Endodermal cell (in vitro differentiated cells): ENCODE measurements at regions not wholly inside any gene's neighbourhood (a gene's known extent, or its start where the extent isn't known, plus 50 kb on each side); places are given as distances from the start of the nearest gene placed in this dataset.

Source experiments
- DNase-seq: peaks from one replicate; pipeline ENCODE4 v3.0.0-alpha.2; 2017
- H3K27ac ChIP-seq: 2 replicates; pipeline ENCODE4 v1.5.1; 2013; ENCODE audit warnings: mild to moderate bottlenecking, low read depth, low read length, moderate library complexity
- H3K27me3 ChIP-seq: 2 replicates; pipeline ENCODE4 v1.6.1; 2013; ENCODE audit warnings: mild to moderate bottlenecking, low read length, moderate library complexity; ENCODE audit not compliant: insufficient read depth, control insufficient read depth, poor library complexity, severe bottlenecking
- H3K36me3 ChIP-seq: 2 replicates; pipeline ENCODE4 v1.7.0; 2013; ENCODE audit warnings: mild to moderate bottlenecking, low read length, moderate library complexity; ENCODE audit not compliant: control insufficient read depth, insufficient read depth
- H3K4me1 ChIP-seq: one replicate; pipeline ENCODE4 v1.7.0; 2013; ENCODE audit warnings: low read length; ENCODE audit not compliant: control insufficient read depth, insufficient read depth
- H3K4me3 ChIP-seq: 2 replicates; pipeline ENCODE4 v1.5.1; 2013; ENCODE audit warnings: mild to moderate bottlenecking, low read length, moderate library complexity
- H3K9ac ChIP-seq: 2 replicates; pipeline ENCODE4 v1.6.1; 2013; ENCODE audit warnings: mild to moderate bottlenecking, low read length, moderate library complexity; ENCODE audit not compliant: poor library complexity, severe bottlenecking; ENCODE audit errors: extremely low read depth
- H3K9me3 ChIP-seq: 2 replicates; pipeline ENCODE4 v1.6.1; 2013; ENCODE audit warnings: mild to moderate bottlenecking, low read length, moderate library complexity; ENCODE audit not compliant: control insufficient read depth
- H3K27ac Mint-ChIP-seq: 2 replicates; pipeline ENCODE4 v1.8.0; 2020; ENCODE audit warnings: mixed read lengths
- H3K27me3 Mint-ChIP-seq: 2 replicates; pipeline ENCODE4 v1.8.0; 2021; ENCODE audit warnings: mild to moderate bottlenecking, mixed read lengths; ENCODE audit not compliant: insufficient read depth
- H3K36me3 Mint-ChIP-seq: 2 replicates; pipeline ENCODE4 v1.8.0; 2020; ENCODE audit warnings: low read depth, mixed read lengths
- H3K4me1 Mint-ChIP-seq: 2 replicates; pipeline ENCODE4 v1.8.0; 2020; ENCODE audit warnings: mixed read lengths
- H3K4me3 Mint-ChIP-seq: 2 replicates; pipeline ENCODE4 v1.8.0; 2020; ENCODE audit warnings: mild to moderate bottlenecking, moderate library complexity, mixed read lengths
- H3K9me3 Mint-ChIP-seq: 2 replicates; pipeline ENCODE4 v1.8.0; 2020; ENCODE audit warnings: mild to moderate bottlenecking, mixed read lengths
- CTCF ChIP-seq: fragments of 200-600 bp; sonication (generic); conservative IDR thresholded peaks from 2 replicates; pipeline ENCODE4 v1.5.0; 2021; ENCODE audit warnings: antibody characterized with exemption, mild to moderate bottlenecking
- WGBS, 2 experiments: methylation state at CpG; one replicate each; pipeline versions ENCODE4 v1.1.5 to v1.1.7; 2013; ENCODE audit warnings: missing lambda C conversion rate in 2 of 2, mixed read lengths in 1 of 2; ENCODE audit not compliant: insufficient coverage in 1 of 2, insufficient read length in 1 of 2; 5-methylcytosine and 5-hydroxymethylcytosine counted together

- TF ChIP-seq CTCF = no peak
- Histone ChIP-seq H3K9me3 (no peaks in the 10 kb centered on the region), H3K9ac (no peak overlapping the region), H3K27ac (no peak overlapping the region), H3K27me3 (no peaks in the 10 kb centered on the region), H3K4me1 (no peaks in the 10 kb centered on the region), H3K4me3 (no peak overlapping the region), H3K36me3 (no peaks in the 10 kb centered on the region)
- Mint-ChIP-seq H3K36me3 (no peaks in the 10 kb centered on the region), H3K4me3 (no peak overlapping the region), H3K4me1 (no peaks in the 10 kb centered on the region), H3K27ac (no peak overlapping the region), H3K9me3 (no peaks in the 10 kb centered on the region), H3K27me3 (peaks cover 3% of the 10 kb centered on the region)
- WGBS, 2 experiments = 97 to 99% methylated on average over 4 to 5 of the region's 5 CpGs
- DNase-seq = peak; percentile 15
Measured at GRCh38 chr11:130706572-130706971, 209.7 kb downstream of the SNX19 start.

DNA sequence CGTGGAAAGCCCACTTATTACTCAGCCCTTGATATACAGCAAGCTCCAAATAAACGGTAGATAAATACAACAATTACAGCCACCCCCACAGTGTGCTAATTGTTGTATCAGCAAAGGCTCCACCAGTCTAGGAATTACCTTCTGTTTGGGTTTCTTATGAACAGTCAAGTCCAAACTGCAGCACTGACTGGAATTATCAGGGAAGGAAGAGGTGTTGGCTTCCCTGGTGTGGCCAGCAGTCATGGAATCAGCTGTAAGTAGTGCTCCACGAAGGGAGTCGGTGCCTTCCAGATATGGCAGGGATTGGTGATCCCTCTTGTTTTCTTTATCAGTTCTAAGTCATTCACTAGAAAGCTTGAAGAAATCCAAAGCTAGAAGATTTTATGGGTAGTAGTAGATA lies 209.1 kb downstream of the SNX19 start:
- no peaks in the 10 kb centered on the region for H3K9me3 ChIP-seq
- H3K27ac Mint-ChIP-seq = no peak overlapping the region
- no peaks in the 10 kb centered on the region for H3K4me1 Mint-ChIP-seq
- H3K4me1 ChIP-seq = no peaks in the 10 kb centered on the region
- WGBS, 2 experiments = 93 to 94% methylated on average over 3 to 4 of the region's 4 CpGs
- DNase-seq = no peak
- no peaks in the 10 kb centered on the region for H3K27me3 ChIP-seq
- peaks cover 3% of the 10 kb centered on the region for H3K27me3 Mint-ChIP-seq
- H3K27ac ChIP-seq = no peak overlapping the region
- no peak overlapping the region for H3K4me3 Mint-ChIP-seq
- no peaks in the 10 kb centered on the region for H3K9me3 Mint-ChIP-seq
- no peak for TF ChIP-seq CTCF
- no peak overlapping the region for H3K4me3 ChIP-seq
- no peaks in the 10 kb centered on the region for H3K36me3 ChIP-seq
- H3K36me3 Mint-ChIP-seq = no peaks in the 10 kb centered on the region
- H3K9ac ChIP-seq = no peak overlapping the region

DNA sequence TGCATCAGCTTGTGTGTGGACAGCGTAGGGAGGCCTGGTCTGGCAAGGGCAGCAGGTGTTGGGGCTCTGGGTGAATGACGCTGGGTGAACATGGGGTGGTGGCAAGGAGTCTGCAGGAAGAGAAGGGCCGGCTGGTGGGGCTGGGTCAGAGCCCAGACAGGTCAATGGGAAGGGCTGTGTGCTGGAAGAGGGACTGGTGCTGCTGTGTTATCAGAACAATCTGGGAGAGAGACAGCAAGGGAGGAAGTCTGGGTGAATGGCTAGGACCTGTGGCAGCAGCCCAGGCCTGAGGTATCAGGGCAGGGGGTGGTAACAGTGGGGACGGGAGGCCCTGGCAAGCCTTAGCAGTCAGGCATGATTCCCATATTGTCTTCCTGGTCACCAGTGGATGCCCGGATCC lies 206.7 kb downstream of the SNX19 start:
- no peaks in the 10 kb centered on the region for H3K9me3 Mint-ChIP-seq
- H3K4me3 ChIP-seq = no peak overlapping the region
- H3K27ac ChIP-seq = no peak overlapping the region
- peaks cover 3% of the 10 kb centered on the region for H3K27me3 Mint-ChIP-seq
- DNase-seq = peak; percentile 27
- no peaks in the 10 kb centered on the region for H3K36me3 Mint-ChIP-seq
- H3K4me1 ChIP-seq = no peaks in the 10 kb centered on the region
- WGBS, 2 experiments = 90 to 100% methylated on average over 2 to 5 of the region's 5 CpGs
- no peak for TF ChIP-seq CTCF
- no peak overlapping the region for H3K4me3 Mint-ChIP-seq
- no peak overlapping the region for H3K27ac Mint-ChIP-seq
- H3K9me3 ChIP-seq = no peaks in the 10 kb centered on the region
- H3K36me3 ChIP-seq = no peaks in the 10 kb centered on the region
- no peaks in the 10 kb centered on the region for H3K4me1 Mint-ChIP-seq
- no peaks in the 10 kb centered on the region for H3K27me3 ChIP-seq
- no peak overlapping the region for H3K9ac ChIP-seq
